ENCODE measurements at regions not wholly inside any gene's neighbourhood (a gene's known extent, or its start where the extent isn't known, plus 50 kb on each side); places are given as distances from the start of the nearest gene placed in this dataset.

GRCh38 chr13:104594806-104595205 is 1528.6 kb upstream of the SLC10A2 start:
- H3K9me3 ChIP-seq (replicated peaks in 1 of 2; ENCODE audit: control insufficient read depth in 2 of 2, insufficient read depth in 1 of 2, low read depth in 1 of 2, low read length in 2 of 2), result no peaks in the 10 kb centered on the region
- no peaks in the 10 kb centered on the region for H3K79me1 ChIP-seq (ENCODE audit: low read depth, low read length)
- no peak overlapping the region for H3K27ac ChIP-seq (replicated peaks; ENCODE audit: low read length)
- H2BK120ac ChIP-seq (ENCODE audit: low read depth, low read length), result no peak overlapping the region
- no peak overlapping the region for H2BK5ac ChIP-seq (ENCODE audit: low read length)
- H3K4me1 ChIP-seq (ENCODE audit: control insufficient read depth in 2 of 2, insufficient read depth in 1 of 2, low read depth in 1 of 2, low read length in 2 of 2), result peaks cover 2 to 6% of the 10 kb centered on the region in 2 donors
- H4K91ac ChIP-seq (ENCODE audit: low read depth, low read length, poor library complexity), result no peak overlapping the region
- H3K4me3 ChIP-seq (ENCODE audit: low read length in 2 of 2), result no peak overlapping the region
- H3K36me3 ChIP-seq (replicated peaks in 1 of 2; ENCODE audit: control insufficient read depth in 2 of 2, insufficient read depth in 2 of 2, low read length in 2 of 2), result no peaks in the 10 kb centered on the region
- no peaks in the 10 kb centered on the region for H3K27me3 ChIP-seq (ENCODE audit: control insufficient read depth in 3 of 3, insufficient read depth in 3 of 3, low read depth in 1 of 3, low read length in 3 of 3)
- H3K4ac ChIP-seq (ENCODE audit: low read length), result no peak overlapping the region
- no peak overlapping the region for H3K23ac ChIP-seq (ENCODE audit: low read depth, low read length, poor library complexity)
- no peak for DNase-seq (ENCODE audit: low spot score)
- no peak overlapping the region for H3K4me2 ChIP-seq (ENCODE audit: insufficient read depth, low read length, poor library complexity, severe bottlenecking)
- H3K14ac ChIP-seq (ENCODE audit: low read length), result no peak overlapping the region
- no peak overlapping the region for H2AFZ ChIP-seq (ENCODE audit: low read length)
- no peak overlapping the region for H2BK15ac ChIP-seq (ENCODE audit: low read length)
- H2BK12ac ChIP-seq (ENCODE audit: low read length), result no peak overlapping the region
- no CpG with 5 or more reads among the region's 2 CpGs for WGBS, 2 donors (ENCODE audit: extremely low coverage in 2 of 2, insufficient read length in 2 of 2, insufficient replicate concordance in 1 of 2)
- H4K8ac ChIP-seq (ENCODE audit: low read depth, low read length), result no peak overlapping the region
- no peak overlapping the region for H2AK5ac ChIP-seq (ENCODE audit: low read depth, low read length)
- H3K9ac ChIP-seq (ENCODE audit: low read depth, low read length, poor library complexity), result no peak overlapping the region
- H3K18ac ChIP-seq (ENCODE audit: low read length), result no peak overlapping the region

- Histone ChIP-seq H3K79me1 (ENCODE audit: low read depth, low read length) (no peaks in the 10 kb centered on the region), H2AK5ac (ENCODE audit: low read depth, low read length) (no peak overlapping the region), H2BK120ac (ENCODE audit: low read depth, low read length) (no peak overlapping the region), H4K91ac (ENCODE audit: low read depth, low read length, poor library complexity) (no peak overlapping the region), H2AFZ (ENCODE audit: low read length) (no peak overlapping the region), H2BK15ac (ENCODE audit: low read length) (no peak overlapping the region), H3K14ac (ENCODE audit: low read length) (no peak overlapping the region), H4K8ac (ENCODE audit: low read depth, low read length) (no peak overlapping the region), H3K4ac (ENCODE audit: low read length) (no peak overlapping the region), H3K9ac (ENCODE audit: low read depth, low read length, poor library complexity) (no peak overlapping the region), H3K4me2 (ENCODE audit: insufficient read depth, low read length, poor library complexity, severe bottlenecking) (no peak overlapping the region), H3K18ac (ENCODE audit: low read length) (no peak overlapping the region), H2BK5ac (ENCODE audit: low read length) (no peak overlapping the region), H3K4me3 (ENCODE audit: low read length in 2 of 2) (no peak overlapping the region), H2BK12ac (ENCODE audit: low read length) (no peak overlapping the region), H3K4me1 (ENCODE audit: control insufficient read depth in 2 of 2, insufficient read depth in 1 of 2, low read depth in 1 of 2, low read length in 2 of 2) (peaks cover 2 to 6% of the 10 kb centered on the region in 2 donors), H3K23ac (ENCODE audit: low read depth, low read length, poor library complexity) (no peak overlapping the region), H3K27ac (replicated peaks; ENCODE audit: low read length) (no peak overlapping the region), H3K36me3 (replicated peaks in 1 of 2; ENCODE audit: control insufficient read depth in 2 of 2, insufficient read depth in 2 of 2, low read length in 2 of 2) (no peaks in the 10 kb centered on the region), H3K27me3 (ENCODE audit: control insufficient read depth in 3 of 3, insufficient read depth in 3 of 3, low read depth in 1 of 3, low read length in 3 of 3) (no peaks in the 10 kb centered on the region), H3K9me3 (replicated peaks in 1 of 2; ENCODE audit: control insufficient read depth in 2 of 2, insufficient read depth in 1 of 2, low read depth in 1 of 2, low read length in 2 of 2) (no peaks in the 10 kb centered on the region)
- no CpG with 5 or more reads among the region's 2 CpGs for WGBS, 2 donors (ENCODE audit: extremely low coverage in 2 of 2, insufficient read length in 2 of 2, insufficient replicate concordance in 1 of 2)
- no peak for DNase-seq (ENCODE audit: low spot score)
Measured at GRCh38 chr13:104593693-104594092, 1527.5 kb upstream of the SLC10A2 start.

- H3K9ac ChIP-seq (ENCODE audit: low read depth, low read length, poor library complexity), result no peak overlapping the region
- H3K27ac ChIP-seq (replicated peaks; ENCODE audit: low read length), result no peak overlapping the region
- H3K4ac ChIP-seq (ENCODE audit: low read length), result no peak overlapping the region
- H3K36me3 ChIP-seq (replicated peaks in 1 of 2; ENCODE audit: control insufficient read depth in 2 of 2, insufficient read depth in 2 of 2, low read length in 2 of 2), result no peaks in the 10 kb centered on the region
- H3K4me3 ChIP-seq (ENCODE audit: low read length in 2 of 2), result no peak overlapping the region
- no peak overlapping the region for H2BK120ac ChIP-seq (ENCODE audit: low read depth, low read length)
- H2AK5ac ChIP-seq (ENCODE audit: low read depth, low read length), result no peak overlapping the region
- H3K4me2 ChIP-seq (ENCODE audit: insufficient read depth, low read length, poor library complexity, severe bottlenecking), result no peak overlapping the region
- H3K18ac ChIP-seq (ENCODE audit: low read length), result no peak overlapping the region
- no peak overlapping the region for H3K23ac ChIP-seq (ENCODE audit: low read depth, low read length, poor library complexity)
- peaks cover 2 to 6% of the 10 kb centered on the region in 2 donors for H3K4me1 ChIP-seq (ENCODE audit: control insufficient read depth in 2 of 2, insufficient read depth in 1 of 2, low read depth in 1 of 2, low read length in 2 of 2)
- H2BK15ac ChIP-seq (ENCODE audit: low read length), result no peak overlapping the region
- H2BK5ac ChIP-seq (ENCODE audit: low read length), result no peak overlapping the region
- no CpG with 5 or more reads among the region's 4 CpGs for WGBS, 2 donors (ENCODE audit: extremely low coverage in 2 of 2, insufficient read length in 2 of 2, insufficient replicate concordance in 1 of 2)
- no peaks in the 10 kb centered on the region for H3K79me1 ChIP-seq (ENCODE audit: low read depth, low read length)
- no peak overlapping the region for H3K14ac ChIP-seq (ENCODE audit: low read length)
- DNase-seq (ENCODE audit: low spot score), result no peak
- no peak overlapping the region for H4K8ac ChIP-seq (ENCODE audit: low read depth, low read length)
- H2AFZ ChIP-seq (ENCODE audit: low read length), result no peak overlapping the region
- H2BK12ac ChIP-seq (ENCODE audit: low read length), result no peak overlapping the region
- H3K27me3 ChIP-seq (ENCODE audit: control insufficient read depth in 3 of 3, insufficient read depth in 3 of 3, low read depth in 1 of 3, low read length in 3 of 3), result no peaks in the 10 kb centered on the region
- H3K9me3 ChIP-seq (replicated peaks in 1 of 2; ENCODE audit: control insufficient read depth in 2 of 2, insufficient read depth in 1 of 2, low read depth in 1 of 2, low read length in 2 of 2), result no peaks in the 10 kb centered on the region
- H4K91ac ChIP-seq (ENCODE audit: low read depth, low read length, poor library complexity), result no peak overlapping the region
Measured at GRCh38 chr13:104593251-104593576, 1527.0 kb upstream of the SLC10A2 start.

GRCh38 chr13:104592545-104593250 is 1526.5 kb upstream of the SLC10A2 start:
- no peak overlapping the region for H3K4me3 ChIP-seq (ENCODE audit: low read length in 2 of 2)
- no peak overlapping the region for H3K23ac ChIP-seq (ENCODE audit: low read depth, low read length, poor library complexity)
- H2AK5ac ChIP-seq (ENCODE audit: low read depth, low read length), result no peak overlapping the region
- no peak overlapping the region for H3K4ac ChIP-seq (ENCODE audit: low read length)
- H2BK15ac ChIP-seq (ENCODE audit: low read length), result no peak overlapping the region
- WGBS, 2 donors (ENCODE audit: extremely low coverage in 2 of 2, insufficient read length in 2 of 2, insufficient replicate concordance in 1 of 2), result no CpG with 5 or more reads among the region's 3 CpGs
- H2BK5ac ChIP-seq (ENCODE audit: low read length), result no peak overlapping the region
- no peaks in the 10 kb centered on the region for H3K79me1 ChIP-seq (ENCODE audit: low read depth, low read length)
- no peak overlapping the region for H3K18ac ChIP-seq (ENCODE audit: low read length)
- no peak overlapping the region for H2BK12ac ChIP-seq (ENCODE audit: low read length)
- peaks cover 2% of the 10 kb centered on the region in 2 donors for H3K4me1 ChIP-seq (ENCODE audit: control insufficient read depth in 2 of 2, insufficient read depth in 1 of 2, low read depth in 1 of 2, low read length in 2 of 2)
- no peak overlapping the region for H3K4me2 ChIP-seq (ENCODE audit: insufficient read depth, low read length, poor library complexity, severe bottlenecking)
- no peaks in the 10 kb centered on the region for H3K27me3 ChIP-seq (ENCODE audit: control insufficient read depth in 3 of 3, insufficient read depth in 3 of 3, low read depth in 1 of 3, low read length in 3 of 3)
- DNase-seq (ENCODE audit: low spot score), result no peak
- H3K36me3 ChIP-seq (replicated peaks in 1 of 2; ENCODE audit: control insufficient read depth in 2 of 2, insufficient read depth in 2 of 2, low read length in 2 of 2), result no peaks in the 10 kb centered on the region
- H3K27ac ChIP-seq (replicated peaks; ENCODE audit: low read length), result no peak overlapping the region
- no peaks in the 10 kb centered on the region for H3K9me3 ChIP-seq (replicated peaks in 1 of 2; ENCODE audit: control insufficient read depth in 2 of 2, insufficient read depth in 1 of 2, low read depth in 1 of 2, low read length in 2 of 2)
- H4K91ac ChIP-seq (ENCODE audit: low read depth, low read length, poor library complexity), result no peak overlapping the region
- H2BK120ac ChIP-seq (ENCODE audit: low read depth, low read length), result no peak overlapping the region
- no peak overlapping the region for H4K8ac ChIP-seq (ENCODE audit: low read depth, low read length)
- no peak overlapping the region for H2AFZ ChIP-seq (ENCODE audit: low read length)
- no peak overlapping the region for H3K14ac ChIP-seq (ENCODE audit: low read length)
- H3K9ac ChIP-seq (ENCODE audit: low read depth, low read length, poor library complexity), result no peak overlapping the region

All from neuronal stem cell (in vitro differentiated cells).